GM18511 (cell line): ENCODE measurements at regions not wholly inside any gene's neighbourhood (a gene's known extent, or its start where the extent isn't known, plus 50 kb on each side); places are given as distances from the start of the nearest gene placed in this dataset.
A peak's percentile ranks its signal among the peaks of the same experiment; 100 is the strongest.
"Not testable (repeated sequence)": the region's sequence is repeated elsewhere in the genome, so short reads cannot be mapped to it uniquely, and the experiment has no call there.

Experiments used
- ATAC-seq: cut with Tn5 transposase; IDR thresholded peaks from one replicate; pipeline ENCODE4 v1.9.1; 2021; ENCODE audit warnings: mild to moderate bottlenecking, moderate library complexity; ENCODE audit not compliant: unreplicated experiment

- ATAC-seq = no peak
Observed at GRCh38 chr3:18988614-18989229, 159.6 kb upstream of the KCNH8 start.

- no peak for ATAC-seq
Observed at GRCh38 chr3:18987862-18988447, 160.4 kb upstream of the KCNH8 start.

GRCh38 chr3:18987070-18987469 lies 161.2 kb upstream of the KCNH8 start:
- no peak for ATAC-seq

- ATAC-seq = no peak
Observed at GRCh38 chr3:18982920-18983319, 165.4 kb upstream of the KCNH8 start.

GRCh38 chr3:18976102-18976501 lies 172.2 kb upstream of the KCNH8 start:
- not testable (repeated sequence) for ATAC-seq

GRCh38 chr3:18968120-18968519 lies 180.2 kb upstream of the KCNH8 start:
- no peak for ATAC-seq

- no peak for ATAC-seq
Observed at GRCh38 chr3:18965781-18966180, 182.5 kb upstream of the KCNH8 start.

- no peak for ATAC-seq
Observed at GRCh38 chr3:18964640-18965039, 183.7 kb upstream of the KCNH8 start.

- ATAC-seq = no peak
Observed at GRCh38 chr3:18951333-18951732, 197.0 kb upstream of the KCNH8 start.

GRCh38 chr3:18946524-18946923 lies 201.8 kb upstream of the KCNH8 start:
- no peak for ATAC-seq

GRCh38 chr3:18937574-18937973 lies 210.7 kb upstream of the KCNH8 start:
- ATAC-seq = peak; percentile 81

- ATAC-seq = no peak
Observed at GRCh38 chr3:18919158-18919557, 229.2 kb upstream of the KCNH8 start.

GRCh38 chr3:18917923-18918322 lies 230.4 kb upstream of the KCNH8 start:
- no peak for ATAC-seq

- no peak for ATAC-seq
Observed at GRCh38 chr3:18902081-18902793, 246.1 kb upstream of the KCNH8 start.

- ATAC-seq = no peak
Observed at GRCh38 chr3:18901571-18901970, 246.7 kb upstream of the KCNH8 start.

- peak; percentile 86 for ATAC-seq
Observed at GRCh38 chr3:18900994-18901393, 247.3 kb upstream of the KCNH8 start.

GRCh38 chr3:18898911-18899310 lies 249.4 kb upstream of the KCNH8 start:
- ATAC-seq = no peak

GRCh38 chr3:18892756-18893155 lies 255.6 kb upstream of the KCNH8 start:
- no peak for ATAC-seq

GRCh38 chr3:18892047-18892446 lies 256.3 kb upstream of the KCNH8 start:
- ATAC-seq = no peak

GRCh38 chr3:18891641-18892040 lies 256.7 kb upstream of the KCNH8 start:
- ATAC-seq = no peak

GRCh38 chr3:18890449-18890848 lies 257.9 kb upstream of the KCNH8 start:
- no peak for ATAC-seq

- no peak for ATAC-seq
Observed at GRCh38 chr3:18888819-18889218, 259.5 kb upstream of the KCNH8 start.
